ENCODE measurements at regions not wholly inside any gene's neighbourhood (a gene's known extent, or its start where the extent isn't known, plus 50 kb on each side); places are given as distances from the start of the nearest gene placed in this dataset.

DNA sequence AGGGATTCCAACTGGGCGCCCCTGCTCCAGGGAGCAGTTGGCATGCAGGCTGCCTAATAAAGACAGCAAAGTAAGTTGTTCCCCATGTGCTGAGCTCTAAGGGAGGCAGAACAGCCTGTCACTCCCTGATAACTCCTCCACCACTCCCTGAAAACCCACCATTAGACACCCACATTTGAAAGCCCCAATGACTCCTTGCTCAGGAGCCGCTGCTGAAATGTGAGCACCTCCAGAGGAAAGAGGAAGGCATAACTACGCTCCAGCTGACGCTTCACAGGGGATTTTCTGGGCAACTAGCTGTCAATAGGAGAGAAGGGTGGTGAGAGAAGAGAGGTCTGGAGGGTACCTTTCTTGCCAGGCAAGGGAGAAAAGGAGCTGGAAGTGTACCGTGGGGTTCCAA lies 62.5 kb downstream of the NPY1R start:
- TF ChIP-seq EZH2phosphoT487 (IDR thresholded peaks at IDR 0.05; ENCODE audit: borderline replicate concordance) = no peak
- TF ChIP-seq, protein P1, sequence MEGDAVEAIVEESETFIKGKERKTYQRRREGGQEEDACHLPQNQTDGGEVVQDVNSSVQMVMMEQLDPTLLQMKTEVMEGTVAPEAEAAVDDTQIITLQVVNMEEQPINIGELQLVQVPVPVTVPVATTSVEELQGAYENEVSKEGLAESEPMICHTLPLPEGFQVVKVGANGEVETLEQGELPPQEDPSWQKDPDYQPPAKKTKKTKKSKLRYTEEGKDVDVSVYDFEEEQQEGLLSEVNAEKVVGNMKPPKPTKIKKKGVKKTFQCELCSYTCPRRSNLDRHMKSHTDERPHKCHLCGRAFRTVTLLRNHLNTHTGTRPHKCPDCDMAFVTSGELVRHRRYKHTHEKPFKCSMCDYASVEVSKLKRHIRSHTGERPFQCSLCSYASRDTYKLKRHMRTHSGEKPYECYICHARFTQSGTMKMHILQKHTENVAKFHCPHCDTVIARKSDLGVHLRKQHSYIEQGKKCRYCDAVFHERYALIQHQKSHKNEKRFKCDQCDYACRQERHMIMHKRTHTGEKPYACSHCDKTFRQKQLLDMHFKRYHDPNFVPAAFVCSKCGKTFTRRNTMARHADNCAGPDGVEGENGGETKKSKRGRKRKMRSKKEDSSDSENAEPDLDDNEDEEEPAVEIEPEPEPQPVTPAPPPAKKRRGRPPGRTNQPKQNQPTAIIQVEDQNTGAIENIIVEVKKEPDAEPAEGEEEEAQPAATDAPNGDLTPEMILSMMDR (conservative IDR thresholded peaks at IDR 0.05; ENCODE audit: low read length) = no peak
- Histone ChIP-seq H3K27me3 (ENCODE audit: insufficient read depth, low read length, poor library complexity, severe bottlenecking) (no peaks in the 10 kb centered on the region), H3K79me2 (ENCODE audit: insufficient read depth, low read length) (no peaks in the 10 kb centered on the region), H3K4me3 (ENCODE audit: low read length, poor library complexity, severe bottlenecking) (no peak overlapping the region), H3K4me1 (ENCODE audit: insufficient read depth, low read length, poor library complexity, severe bottlenecking) (no peaks in the 10 kb centered on the region), H3K9ac (ENCODE audit: low read depth, low read length, poor library complexity, severe bottlenecking) (no peak overlapping the region), H3K36me3 (ENCODE audit: insufficient read depth, low read length) (no peaks in the 10 kb centered on the region), H3K9me3 (ENCODE audit: insufficient read depth, low read depth, low read length) (no peaks in the 10 kb centered on the region), H4K20me1 (ENCODE audit: insufficient read depth, low read length, poor library complexity, severe bottlenecking) (no peaks in the 10 kb centered on the region), H3F3A (ENCODE audit: low read depth) (no peaks in the 10 kb centered on the region), H2AFZ (ENCODE audit: low read length) (no peak overlapping the region), H3K9me2 (replicated peaks; ENCODE audit: low read depth, low read length) (no peaks in the 10 kb centered on the region), H3K4me2 (ENCODE audit: low read depth, low read length, poor library complexity, severe bottlenecking) (no peak overlapping the region)

DNA sequence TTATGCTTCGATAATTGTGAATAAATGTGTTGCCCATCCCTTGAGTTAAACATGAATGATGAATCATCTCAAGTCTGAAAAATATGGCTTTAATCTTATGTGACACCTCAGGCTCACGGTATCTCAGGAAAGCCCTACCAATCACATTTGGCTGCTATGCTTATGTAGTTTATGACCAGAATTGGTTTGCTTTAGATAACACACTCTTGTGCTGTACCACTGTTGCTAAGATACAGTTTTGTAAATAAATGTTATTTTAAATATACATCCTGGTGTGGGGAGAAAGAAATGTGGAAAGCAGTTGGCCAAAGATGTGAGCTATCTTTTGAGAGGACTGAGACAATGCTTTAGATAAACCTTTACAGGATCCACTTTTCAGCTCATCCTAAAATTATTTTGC lies 63.2 kb downstream of the NPY1R start:
- Histone ChIP-seq H3K36me3 (ENCODE audit: insufficient read depth, low read length) (no peaks in the 10 kb centered on the region), H3K4me2 (ENCODE audit: low read depth, low read length, poor library complexity, severe bottlenecking) (no peak overlapping the region), H3K9ac (ENCODE audit: low read depth, low read length, poor library complexity, severe bottlenecking) (no peak overlapping the region), H3K4me1 (ENCODE audit: insufficient read depth, low read length, poor library complexity, severe bottlenecking) (no peaks in the 10 kb centered on the region), H2AFZ (ENCODE audit: low read length) (no peak overlapping the region), H4K20me1 (ENCODE audit: insufficient read depth, low read length, poor library complexity, severe bottlenecking) (no peaks in the 10 kb centered on the region), H3K79me2 (ENCODE audit: insufficient read depth, low read length) (no peaks in the 10 kb centered on the region), H3K27me3 (ENCODE audit: insufficient read depth, low read length, poor library complexity, severe bottlenecking) (no peaks in the 10 kb centered on the region), H3F3A (ENCODE audit: low read depth) (no peaks in the 10 kb centered on the region), H3K9me2 (replicated peaks; ENCODE audit: low read depth, low read length) (no peaks in the 10 kb centered on the region), H3K9me3 (ENCODE audit: insufficient read depth, low read depth, low read length) (no peaks in the 10 kb centered on the region), H3K4me3 (ENCODE audit: low read length, poor library complexity, severe bottlenecking) (no peak overlapping the region)
- TF ChIP-seq, protein P1 (conservative IDR thresholded peaks at IDR 0.05; ENCODE audit: low read length) = no peak
- TF ChIP-seq EZH2phosphoT487 (IDR thresholded peaks at IDR 0.05; ENCODE audit: borderline replicate concordance) = no peak

DNA sequence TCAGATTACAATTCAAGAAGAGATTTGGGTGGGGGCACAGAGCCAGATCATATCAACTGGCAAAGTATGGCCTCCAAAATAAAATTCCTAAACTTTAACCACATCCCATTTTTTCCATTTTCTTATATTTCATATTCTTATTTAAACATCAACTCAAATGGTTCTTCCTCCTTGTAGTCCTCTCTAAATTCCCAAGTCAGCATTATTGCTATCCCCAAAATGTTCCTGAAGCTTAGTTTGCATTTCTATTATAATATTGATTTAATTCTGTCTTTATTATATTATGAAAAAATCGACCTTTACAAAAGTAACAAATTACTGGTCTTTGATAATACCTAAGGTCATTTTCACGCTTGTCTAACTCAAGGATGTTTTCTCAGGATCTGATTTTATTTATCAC lies 67.5 kb downstream of the NPY1R start:
- H4K20me1 ChIP-seq (ENCODE audit: insufficient read depth, low read length, poor library complexity, severe bottlenecking) = no peaks in the 10 kb centered on the region
- no peaks in the 10 kb centered on the region for H3K9me3 ChIP-seq (ENCODE audit: insufficient read depth, low read depth, low read length)
- no peaks in the 10 kb centered on the region for H3F3A ChIP-seq (ENCODE audit: low read depth)
- H3K9me2 ChIP-seq (replicated peaks; ENCODE audit: low read depth, low read length) = no peaks in the 10 kb centered on the region
- H3K9ac ChIP-seq (ENCODE audit: low read depth, low read length, poor library complexity, severe bottlenecking) = no peak overlapping the region
- no peaks in the 10 kb centered on the region for H3K27me3 ChIP-seq (ENCODE audit: insufficient read depth, low read length, poor library complexity, severe bottlenecking)
- TF ChIP-seq, protein P1 (conservative IDR thresholded peaks at IDR 0.05; ENCODE audit: low read length) = no peak
- no peak for TF ChIP-seq EZH2phosphoT487 (IDR thresholded peaks at IDR 0.05; ENCODE audit: borderline replicate concordance)
- no peak overlapping the region for H3K4me3 ChIP-seq (ENCODE audit: low read length, poor library complexity, severe bottlenecking)
- no peak overlapping the region for H2AFZ ChIP-seq (ENCODE audit: low read length)
- no peak overlapping the region for H3K4me2 ChIP-seq (ENCODE audit: low read depth, low read length, poor library complexity, severe bottlenecking)
- H3K4me1 ChIP-seq (ENCODE audit: insufficient read depth, low read length, poor library complexity, severe bottlenecking) = no peaks in the 10 kb centered on the region
- no peaks in the 10 kb centered on the region for H3K79me2 ChIP-seq (ENCODE audit: insufficient read depth, low read length)
- H3K36me3 ChIP-seq (ENCODE audit: insufficient read depth, low read length) = no peaks in the 10 kb centered on the region

Data from Loucy (cell line).